WTC11 (cell line): ENCODE measurements at regions not wholly inside any gene's neighbourhood (a gene's known extent, or its start where the extent isn't known, plus 50 kb on each side); places are given as distances from the start of the nearest gene placed in this dataset.

ENCODE experiments used
- CREM ChIP-seq: sonication (generic); formaldehyde crosslinking; IDR thresholded peaks from 2 replicates; pipeline ENCODE4 v1.8.1; 2022; ENCODE audit warnings: mild to moderate bottlenecking, missing genetic modification reagents, moderate library complexity
- CTCF ChIP-seq: fragments of 200-600 bp; IDR thresholded peaks from 2 replicates; pipeline ENCODE4 v1.8.0; 2022; ENCODE audit warnings: antibody characterized with exemption
- E2F1 ChIP-seq: sonication (generic); formaldehyde crosslinking; IDR thresholded peaks from 2 replicates; pipeline ENCODE4 v1.8.0; 2022; ENCODE audit warnings: mild to moderate bottlenecking, missing genetic modification reagents
- ELF4 ChIP-seq: sonication (generic); formaldehyde crosslinking; IDR thresholded peaks from 2 replicates; pipeline ENCODE4 v1.8.1; 2022; ENCODE audit warnings: low read depth, mild to moderate bottlenecking, moderate library complexity, missing genetic modification reagents
- HMGA2 ChIP-seq: fragments of 250-450 bp; sonication (Bioruptor Pico); IDR thresholded peaks from 2 replicates; pipeline ENCODE4 v1.4.0; 2021; ENCODE audit warnings: mild to moderate bottlenecking, moderate library complexity
- HMGXB4 ChIP-seq: sonication (generic); formaldehyde crosslinking; IDR thresholded peaks from 2 replicates; pipeline ENCODE4 v1.8.1; 2023; ENCODE audit warnings: mild to moderate bottlenecking, moderate library complexity, missing genetic modification reagents
- MAX ChIP-seq: sonication (generic); formaldehyde crosslinking; IDR thresholded peaks from 2 replicates; pipeline ENCODE4 v1.8.0; 2022; ENCODE audit warnings: mild to moderate bottlenecking, missing genetic modification reagents
- SOX15 ChIP-seq: fragments of 250-450 bp; sonication (Bioruptor Pico); IDR thresholded peaks from 2 replicates; pipeline ENCODE4 v1.9.0; 2021; ENCODE audit warnings: mild to moderate bottlenecking
- TEAD4 ChIP-seq: sonication (generic); formaldehyde crosslinking; IDR thresholded peaks from 2 replicates; pipeline ENCODE4 v1.8.0; 2022; ENCODE audit warnings: mild to moderate bottlenecking, missing genetic modification reagents
- ZNF425 ChIP-seq: fragments of 250-450 bp; sonication (Bioruptor Pico); conservative IDR thresholded peaks from 2 replicates; pipeline ENCODE4 v1.9.0; 2021; ENCODE audit warnings: mild to moderate bottlenecking

- no peak for TF ChIP-seq CTCF
- TF ChIP-seq HMGXB4 = no peak
- TF ChIP-seq CREM (CRISPR knock-in tag) = no peak
- TF ChIP-seq ELF4 (CRISPR knock-in tag) = no peak
- no peak for TF ChIP-seq E2F1 (CRISPR knock-in tag)
- no peak for TF ChIP-seq TEAD4
- no peak for TF ChIP-seq ZNF425
- TF ChIP-seq SOX15 = no peak
- TF ChIP-seq HMGA2 (CRISPR knock-in tag) = no peak
- TF ChIP-seq MAX (CRISPR knock-in tag) = no peak
Observed at GRCh38 chrX:21167011-21167410, 207.2 kb upstream of the CNKSR2 start.
